Activated CD8-positive, alpha-beta memory T cell treated with anti-CD3 and anti-CD28 coated beads, Interleukin-2, amount 50 U/mL, for 24 hours (primary cell): ENCODE measurements at regions not wholly inside any gene's neighbourhood (a gene's known extent, or its start where the extent isn't known, plus 50 kb on each side); places are given as distances from the start of the nearest gene placed in this dataset.
"Not testable (repeated sequence)": the region's sequence is repeated elsewhere in the genome, so short reads cannot be mapped to it uniquely, and the experiment has no call there.

Experiments
- DNase-seq: peaks from one replicate; pipeline ENCODE4 v3.0.0-alpha.2; 2020; ENCODE audit errors: extremely low read depth

DNA sequence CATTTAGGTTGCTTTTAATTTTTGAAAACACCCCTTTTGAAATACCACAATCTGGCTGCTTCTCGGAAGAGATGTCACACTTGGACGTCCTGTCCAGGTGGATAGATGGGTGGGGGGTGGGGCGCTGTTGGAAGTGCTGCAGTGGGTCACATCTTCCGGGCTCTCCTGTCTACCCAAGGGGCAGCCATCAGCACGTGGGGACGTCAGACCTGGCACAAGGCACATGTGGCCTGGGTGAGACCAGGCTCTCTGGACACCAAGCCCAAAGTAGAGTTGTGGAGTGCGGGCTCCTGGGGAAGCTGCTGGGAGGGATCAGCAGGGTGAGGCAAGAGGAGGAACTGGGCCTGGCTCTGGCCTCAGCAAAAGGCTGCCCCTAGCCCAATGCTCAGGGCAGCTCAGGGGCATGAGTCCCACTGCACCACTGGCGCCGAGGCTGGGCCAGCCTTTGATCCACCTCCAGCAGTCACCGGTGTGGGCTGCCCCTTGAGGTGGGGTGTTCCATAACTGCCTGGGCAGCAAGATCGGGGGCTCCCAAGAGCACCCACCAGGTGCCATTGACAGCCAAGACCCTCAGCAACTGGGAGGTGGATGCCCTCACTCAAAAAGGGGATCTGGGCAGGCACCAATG lies 68.6 kb upstream of the CCND1 start:
- no peak for DNase-seq

DNA sequence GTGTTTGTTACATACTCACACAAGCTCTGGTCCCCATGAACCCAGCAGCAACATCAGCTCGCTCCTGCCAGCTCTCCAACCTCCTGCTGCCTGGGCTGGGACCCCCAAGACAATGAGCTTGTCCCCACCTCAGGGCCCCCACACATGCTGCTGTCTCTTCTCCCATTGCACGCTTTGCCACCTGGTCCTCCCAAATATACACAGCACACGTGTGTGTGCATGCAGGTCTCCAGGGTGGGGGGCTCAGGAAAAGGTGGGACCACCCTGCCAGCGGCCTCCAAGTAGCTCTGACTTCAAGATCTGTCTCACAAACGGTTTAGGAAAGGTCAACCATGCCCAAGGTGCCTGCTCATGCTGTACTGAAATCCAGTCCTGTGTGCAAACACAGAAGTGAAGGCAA lies 68.1 kb upstream of the CCND1 start:
- no peak for DNase-seq

DNA sequence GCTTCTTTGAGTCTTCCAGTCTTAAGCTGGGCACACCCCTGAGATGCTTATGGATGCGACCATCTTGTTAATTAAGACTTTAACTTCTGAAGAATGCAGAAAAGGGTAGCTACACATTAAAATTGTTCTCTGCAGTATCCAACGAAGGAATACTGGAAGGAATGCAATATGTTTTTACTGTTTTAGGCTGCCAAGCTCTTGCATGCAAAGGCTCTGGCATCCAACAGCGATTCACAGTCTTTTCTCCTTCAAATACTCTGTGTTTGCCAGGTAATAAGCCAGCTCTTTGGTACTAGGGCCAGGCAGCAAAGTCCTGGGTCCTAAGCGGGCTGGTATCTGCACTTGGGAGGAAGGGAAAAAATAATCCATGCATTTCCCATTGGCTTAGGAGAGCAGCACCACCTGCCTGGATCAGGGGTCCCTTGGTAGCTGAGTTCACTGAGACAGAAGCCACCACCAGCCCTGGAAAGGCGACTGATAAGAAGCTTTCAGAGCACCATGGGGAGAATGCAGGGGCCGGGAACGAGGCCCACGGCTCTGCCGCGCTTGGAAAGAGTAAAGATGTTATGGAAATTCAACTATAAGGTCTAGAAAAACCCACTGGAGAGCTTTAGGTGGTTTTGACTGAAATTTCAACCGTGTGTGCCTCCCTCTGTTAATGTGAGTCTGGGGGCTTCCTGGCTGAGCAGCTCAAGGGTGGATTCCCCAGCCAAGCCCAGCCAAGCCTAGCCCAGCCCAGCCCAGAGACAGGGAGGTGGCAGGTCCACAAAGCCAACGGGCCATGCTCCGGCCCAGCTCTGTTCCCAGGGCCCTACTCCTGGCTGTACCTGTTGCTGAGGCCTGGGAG lies 67.0 kb upstream of the CCND1 start:
- DNase-seq: no peak

DNA sequence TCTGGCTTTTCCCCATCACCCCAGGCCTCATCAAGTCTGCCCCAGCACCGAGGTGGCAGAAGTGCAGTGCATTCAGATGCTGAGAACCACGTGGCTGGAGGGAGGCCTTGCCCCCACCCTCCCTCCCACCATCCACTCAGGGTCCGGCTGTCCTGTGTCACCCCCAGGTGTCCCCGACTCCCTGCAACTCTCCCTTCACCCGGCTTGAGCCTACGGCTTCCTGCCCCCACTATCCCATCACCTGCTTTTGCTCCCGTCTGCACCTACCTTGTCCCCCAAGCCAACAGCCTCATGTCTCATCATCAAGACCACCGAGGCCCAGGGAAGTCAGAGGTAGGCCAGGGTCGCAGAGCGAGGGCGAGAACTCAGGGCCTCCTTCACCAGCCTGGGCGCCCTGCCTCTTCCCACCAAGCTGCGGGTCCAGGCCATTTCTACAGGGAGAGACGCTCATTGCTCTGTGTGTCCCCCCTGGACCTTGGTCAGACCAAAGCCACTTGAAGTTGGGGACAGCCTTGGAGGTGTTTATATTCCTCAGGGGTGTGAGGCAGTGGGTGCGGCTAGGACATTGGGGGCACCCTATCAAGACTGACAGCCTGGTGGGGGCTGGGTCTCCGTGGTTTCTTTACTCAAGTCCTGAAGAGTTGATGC lies 66.2 kb upstream of the CCND1 start:
- DNase-seq: no peak

DNA sequence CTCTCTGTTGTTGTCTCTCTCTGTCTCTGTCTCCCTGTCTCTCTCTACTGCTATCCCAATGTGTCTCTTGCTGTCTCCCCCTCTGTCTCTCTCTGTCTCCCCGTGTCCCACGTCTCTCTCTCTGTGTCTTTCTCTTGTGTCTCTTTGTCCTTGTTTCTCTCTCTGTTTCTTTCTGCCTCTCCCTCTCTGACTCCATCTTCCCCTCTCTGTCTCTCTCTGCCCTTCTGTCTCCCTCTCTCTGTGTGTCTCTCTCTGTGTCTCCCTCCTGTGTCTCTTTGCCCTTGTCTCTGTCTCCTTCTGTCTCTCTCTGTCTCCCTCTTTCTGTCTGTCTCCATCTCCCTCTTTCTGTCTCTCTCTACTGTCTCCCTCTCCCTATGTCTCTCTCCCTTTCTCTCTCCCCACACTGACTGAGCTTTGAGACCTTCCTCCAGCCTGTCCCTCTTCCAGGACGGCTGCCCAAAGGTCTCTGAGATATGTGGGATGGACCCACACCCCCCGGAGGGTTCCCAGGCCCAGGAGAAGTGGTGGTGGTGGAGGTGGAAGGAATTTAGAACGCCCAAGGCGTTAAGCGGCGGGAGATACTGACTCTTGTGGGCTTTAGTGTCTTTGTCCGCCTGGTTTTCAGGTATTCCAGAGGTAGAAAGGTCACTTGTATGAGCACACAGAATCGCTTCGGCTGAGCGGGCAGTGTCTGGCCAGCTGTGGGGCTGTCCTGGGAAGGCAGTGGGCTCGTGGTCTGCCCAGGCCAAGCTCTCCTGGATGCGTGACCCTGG lies 65.5 kb upstream of the CCND1 start:
- DNase-seq: no peak

GRCh38 chr11:69576069-69576782 lies 64.7 kb upstream of the CCND1 start:
- no peak for DNase-seq

- no peak for DNase-seq
Observed at GRCh38 chr11:69578167-69578566, 62.8 kb upstream of the CCND1 start.

DNA sequence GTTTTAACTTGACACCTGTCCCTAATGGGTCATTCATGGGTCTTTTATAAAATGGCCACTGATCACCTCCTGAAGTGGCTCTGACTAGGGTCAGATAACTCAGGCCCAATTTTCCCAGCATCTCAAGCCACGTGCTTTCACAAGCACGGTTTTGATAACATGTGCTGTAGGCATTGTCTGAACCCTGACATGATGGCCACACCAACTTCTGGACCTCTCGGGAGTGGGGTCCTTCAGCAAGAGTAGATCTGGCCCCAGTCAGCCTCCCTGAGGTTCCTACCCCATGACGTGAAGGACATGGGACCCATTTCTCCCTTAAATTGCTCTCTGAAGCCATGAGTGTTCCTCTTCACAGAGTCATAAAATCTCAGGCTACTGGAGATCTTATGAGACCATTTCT lies 60.4 kb upstream of the CCND1 start:
- DNase-seq: no peak

DNA sequence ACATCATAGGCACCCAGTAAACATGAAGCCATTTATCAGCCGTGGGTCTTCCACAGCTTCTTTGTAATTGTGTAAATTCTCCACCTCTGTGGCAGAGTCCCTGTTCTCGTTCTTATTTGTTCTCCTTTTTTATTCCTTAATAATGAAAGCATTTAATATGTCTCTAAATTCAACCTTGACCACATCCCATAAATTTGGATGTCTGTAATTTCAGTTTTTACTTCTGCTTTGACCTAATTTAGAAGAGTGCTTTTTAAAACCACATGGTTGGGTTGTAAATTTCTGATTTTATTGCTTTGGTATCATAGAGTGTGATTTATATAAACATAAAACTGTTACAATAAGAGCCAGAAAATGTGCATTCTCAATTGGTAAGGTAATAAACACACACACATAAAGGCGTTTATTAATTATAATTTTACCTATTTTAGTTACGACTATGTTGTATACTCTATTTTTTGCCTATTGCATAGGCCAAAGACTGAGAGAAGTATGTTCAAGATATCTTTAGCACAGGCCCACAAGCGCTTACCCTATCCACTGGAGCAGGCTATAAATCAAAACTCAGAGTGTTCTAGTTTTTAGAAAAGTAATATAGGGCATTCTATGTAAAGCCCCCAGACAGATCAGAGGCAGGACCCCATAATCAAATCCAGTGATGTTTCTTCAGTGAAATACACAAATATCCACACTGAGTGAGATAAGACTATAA lies 58.0 kb upstream of the CCND1 start:
- DNase-seq: no peak

DNA sequence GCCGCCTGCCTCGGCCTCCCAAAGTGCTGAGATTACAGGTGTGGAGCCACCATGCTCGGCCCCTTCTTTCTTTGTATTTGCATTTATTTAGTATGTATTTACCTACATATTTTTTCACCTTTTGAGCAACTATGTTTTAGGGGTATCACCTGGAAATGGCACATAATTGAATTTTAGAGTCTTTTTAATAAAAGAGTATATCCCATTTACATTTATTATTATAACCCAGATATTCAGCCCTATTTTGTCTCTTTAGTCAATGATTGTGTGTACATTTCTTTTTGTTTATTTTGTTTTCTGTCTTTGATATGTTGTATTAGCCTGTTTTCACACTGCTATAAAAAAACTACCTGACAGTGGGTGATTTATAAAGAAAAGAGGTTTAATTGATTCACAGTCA lies 56.8 kb upstream of the CCND1 start:
- no peak for DNase-seq

- no peak for DNase-seq
Observed at GRCh38 chr11:69585385-69585784, 55.6 kb upstream of the CCND1 start.

DNA sequence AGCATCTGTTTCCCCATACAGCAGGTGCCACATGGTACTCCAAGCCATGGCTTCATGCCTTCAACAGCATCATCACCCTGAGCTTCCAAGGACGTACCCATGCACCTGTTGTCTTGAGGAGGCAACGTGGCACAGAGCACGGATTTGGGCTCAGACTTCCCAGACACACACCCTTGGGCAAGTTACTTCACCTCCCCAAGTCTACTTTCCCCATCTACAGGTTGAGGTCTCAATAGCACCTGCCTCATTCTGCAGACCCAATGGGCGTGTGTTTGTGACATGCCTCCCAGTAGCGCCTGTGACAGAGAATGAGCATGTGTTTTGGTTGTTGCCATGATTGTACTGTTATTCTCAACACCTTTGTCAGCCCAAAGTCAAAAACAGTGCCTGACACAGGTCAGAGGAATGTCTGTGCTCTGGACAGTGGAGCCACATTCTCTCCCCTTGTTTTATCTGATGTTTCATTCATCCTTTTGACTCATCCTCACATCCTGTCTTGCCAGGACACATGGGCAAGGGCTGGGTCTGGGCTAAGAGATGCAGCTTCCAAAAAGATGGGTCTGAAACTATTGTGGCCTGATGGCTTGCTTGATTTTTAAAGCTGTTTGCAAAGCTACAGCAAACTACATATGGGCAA lies 53.4 kb upstream of the CCND1 start:
- no peak for DNase-seq

GRCh38 chr11:69588270-69588669 lies 52.7 kb upstream of the CCND1 start:
- no peak for DNase-seq

DNA sequence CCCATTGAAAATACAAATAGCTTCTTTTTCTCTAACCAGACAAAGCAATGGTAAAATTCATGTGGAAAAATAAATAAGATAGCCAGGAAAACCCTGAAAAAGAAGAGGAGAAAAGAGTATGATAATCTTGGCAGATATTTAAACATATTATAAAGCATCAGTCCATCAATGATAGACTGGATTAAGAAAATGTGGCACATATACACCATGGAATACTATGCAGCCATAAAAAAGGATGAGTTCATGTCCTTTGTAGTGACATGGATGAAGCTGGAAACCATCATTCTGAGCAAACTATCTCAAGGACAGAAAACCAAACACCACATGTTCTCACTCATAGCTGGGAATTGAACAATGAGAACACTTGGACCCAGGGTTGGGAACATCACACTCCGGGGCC lies 50.9 kb upstream of the CCND1 start:
- not testable (repeated sequence) for DNase-seq
